ENCODE measurements at regions not wholly inside any gene's neighbourhood (a gene's known extent, or its start where the extent isn't known, plus 50 kb on each side); places are given as distances from the start of the nearest gene placed in this dataset.
"Not testable (repeated sequence)": the region's sequence is repeated elsewhere in the genome, so short reads cannot be mapped to it uniquely, and the experiment has no call there.

DNA sequence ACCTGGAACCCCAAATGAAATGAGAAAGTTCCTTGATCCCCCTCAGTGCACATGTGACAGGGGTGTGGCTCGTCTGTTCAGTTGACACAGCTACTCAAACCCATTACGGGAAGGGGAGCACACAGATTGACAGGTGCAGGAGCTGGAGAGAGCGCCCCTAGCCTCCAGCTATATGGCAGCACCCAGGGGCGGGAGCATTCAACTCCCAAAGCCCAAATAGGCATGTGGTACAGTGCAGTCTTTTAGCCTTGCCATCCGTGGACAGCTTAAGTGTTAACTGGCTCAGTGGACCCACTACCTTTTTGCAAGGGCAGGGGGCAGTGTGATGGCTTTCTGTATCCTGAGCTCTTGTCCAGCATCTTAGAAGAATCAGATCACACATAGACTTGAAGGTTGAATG, 1374.2 kb upstream of the ALCAM start:
- POLR2A ChIA-PET = no interaction called here
- Mint-ChIP-seq H3K4me1 (no peaks in the 10 kb centered on the region), H3K9me3 (no peaks in the 10 kb centered on the region), H3K27ac (no peak overlapping the region), H3K4me3 (no peak overlapping the region), H3K36me3 (ENCODE audit: low read depth) (no peaks in the 10 kb centered on the region), H3K27me3 (no peaks in the 10 kb centered on the region)
- CTCF ChIA-PET = no interaction called here
- no peak for DNase-seq

DNA sequence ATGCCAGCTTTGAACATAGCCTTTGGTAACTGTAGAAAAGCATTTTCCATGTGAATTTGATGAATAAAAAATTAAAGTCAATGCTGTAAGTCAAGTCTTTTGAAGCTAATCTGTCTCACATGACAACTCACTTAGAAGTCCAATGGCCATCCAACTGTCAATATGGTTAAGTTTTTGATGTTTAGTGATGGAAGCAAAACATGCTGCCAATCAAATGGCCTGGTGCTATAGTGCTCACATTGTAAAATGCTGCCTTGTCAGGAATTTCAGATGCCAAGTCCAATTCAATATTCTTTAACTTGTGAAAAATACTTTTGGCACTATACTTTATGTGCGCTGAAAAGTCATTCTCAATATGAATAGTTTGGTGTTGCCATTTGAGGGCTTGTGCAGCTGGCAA, 1361.8 kb upstream of the ALCAM start:
- POLR2A ChIA-PET = no interaction called here
- Mint-ChIP-seq H3K4me1 (no peaks in the 10 kb centered on the region), H3K9me3 (no peaks in the 10 kb centered on the region), H3K36me3 (ENCODE audit: low read depth) (no peaks in the 10 kb centered on the region), H3K27ac (no peak overlapping the region), H3K27me3 (no peaks in the 10 kb centered on the region), H3K4me3 (no peak overlapping the region)
- CTCF ChIA-PET = no interaction called here
- no peak for DNase-seq

DNA sequence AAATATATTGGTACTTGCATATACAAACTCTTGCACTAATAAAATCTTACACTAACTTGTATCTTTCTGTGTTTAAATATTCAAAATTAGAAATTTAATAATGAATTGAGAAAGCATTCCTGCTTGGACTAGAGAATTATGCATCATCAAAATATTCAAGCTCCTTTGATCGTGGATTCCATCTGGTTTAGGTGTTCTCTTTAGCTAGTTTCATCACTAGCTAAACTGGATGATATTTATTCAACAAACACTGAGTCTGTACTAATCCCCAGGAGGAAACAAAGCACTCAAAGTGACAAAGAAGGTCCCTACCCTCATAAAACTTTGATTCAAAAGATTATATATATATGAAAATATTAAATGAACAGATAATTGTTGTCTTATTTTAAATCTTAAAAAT, 1360.9 kb upstream of the ALCAM start:
- Mint-ChIP-seq H3K27ac (no peak overlapping the region), H3K36me3 (ENCODE audit: low read depth) (no peaks in the 10 kb centered on the region), H3K27me3 (no peaks in the 10 kb centered on the region), H3K9me3 (no peaks in the 10 kb centered on the region), H3K4me3 (no peak overlapping the region), H3K4me1 (no peaks in the 10 kb centered on the region)
- no peak for DNase-seq
- POLR2A ChIA-PET = no interaction called here
- CTCF ChIA-PET = no interaction called here

- Mint-ChIP-seq H3K4me3 (no peak overlapping the region), H3K27me3 (no peaks in the 10 kb centered on the region), H3K27ac (no peak overlapping the region), H3K9me3 (peaks cover 12% of the 10 kb centered on the region), H3K4me1 (no peaks in the 10 kb centered on the region), H3K36me3 (ENCODE audit: low read depth) (no peaks in the 10 kb centered on the region)
- no peak for DNase-seq
- ChIA-PET POLR2A (no interaction called here), CTCF (no interaction called here)
Measured at GRCh38 chr3:104018541-104018940, 1348.2 kb upstream of the ALCAM start.

- DNase-seq = no peak
- no peak overlapping the region for H3K27ac Mint-ChIP-seq
- no peaks in the 10 kb centered on the region for H3K4me1 Mint-ChIP-seq
- H3K9me3 Mint-ChIP-seq = peaks cover 2% of the 10 kb centered on the region
- H3K36me3 Mint-ChIP-seq (ENCODE audit: low read depth) = no peaks in the 10 kb centered on the region
- no peak overlapping the region for H3K4me3 Mint-ChIP-seq
- no peaks in the 10 kb centered on the region for H3K27me3 Mint-ChIP-seq
- POLR2A ChIA-PET = no interaction called here
- CTCF ChIA-PET = no interaction called here
Measured at GRCh38 chr3:104031598-104031997, 1335.1 kb upstream of the ALCAM start.

DNA sequence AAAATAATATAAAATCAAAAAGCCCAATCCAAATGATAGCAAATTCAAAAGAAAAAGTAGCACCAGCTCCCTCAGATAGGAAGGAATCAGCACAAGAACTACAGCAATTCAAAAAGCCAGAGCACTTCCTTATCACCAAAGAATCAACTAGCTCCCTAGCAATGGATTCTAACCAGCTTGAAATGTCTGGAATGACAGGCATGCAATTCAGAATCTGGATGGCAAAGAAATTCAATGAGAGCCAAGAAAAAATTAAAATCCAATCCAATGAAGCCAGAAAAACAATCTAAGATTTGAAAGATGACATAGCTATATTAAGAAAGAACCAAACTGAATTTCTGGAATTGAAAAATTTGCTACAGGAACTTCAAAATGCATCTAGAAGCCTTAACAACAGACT, 1334.4 kb upstream of the ALCAM start:
- H3K27me3 Mint-ChIP-seq = no peaks in the 10 kb centered on the region
- H3K27ac Mint-ChIP-seq = no peak overlapping the region
- H3K4me1 Mint-ChIP-seq = no peaks in the 10 kb centered on the region
- ChIA-PET CTCF (no interaction called here), POLR2A (no interaction called here)
- no peaks in the 10 kb centered on the region for H3K36me3 Mint-ChIP-seq (ENCODE audit: low read depth)
- H3K9me3 Mint-ChIP-seq = peaks cover 2% of the 10 kb centered on the region
- no peak for DNase-seq
- no peak overlapping the region for H3K4me3 Mint-ChIP-seq

DNA sequence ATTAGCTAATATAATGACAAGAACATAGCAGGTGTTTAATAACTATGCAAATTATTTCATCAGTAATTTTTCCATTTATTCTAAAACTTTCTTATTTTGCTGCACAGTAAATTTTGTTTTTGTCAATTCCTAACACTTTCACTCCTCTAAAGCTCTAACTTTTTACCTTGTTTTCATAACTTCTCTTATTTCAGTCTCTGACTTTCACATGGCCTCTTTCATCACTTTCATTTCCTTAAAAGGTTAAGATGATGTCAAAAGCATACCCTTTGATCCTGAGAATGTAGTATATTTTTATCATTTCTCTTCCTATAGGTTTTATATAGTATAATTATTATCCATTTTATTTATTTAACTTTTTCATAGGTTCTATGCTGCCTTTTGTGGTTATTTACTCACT, 1325.8 kb upstream of the ALCAM start:
- no peaks in the 10 kb centered on the region for H3K4me1 Mint-ChIP-seq
- H3K27me3 Mint-ChIP-seq = no peaks in the 10 kb centered on the region
- no peak for DNase-seq
- no peak overlapping the region for H3K27ac Mint-ChIP-seq
- ChIA-PET CTCF (no interaction called here), POLR2A (no interaction called here)
- no peak overlapping the region for H3K4me3 Mint-ChIP-seq
- H3K36me3 Mint-ChIP-seq (ENCODE audit: low read depth) = no peaks in the 10 kb centered on the region
- H3K9me3 Mint-ChIP-seq = peaks cover 3% of the 10 kb centered on the region

DNA sequence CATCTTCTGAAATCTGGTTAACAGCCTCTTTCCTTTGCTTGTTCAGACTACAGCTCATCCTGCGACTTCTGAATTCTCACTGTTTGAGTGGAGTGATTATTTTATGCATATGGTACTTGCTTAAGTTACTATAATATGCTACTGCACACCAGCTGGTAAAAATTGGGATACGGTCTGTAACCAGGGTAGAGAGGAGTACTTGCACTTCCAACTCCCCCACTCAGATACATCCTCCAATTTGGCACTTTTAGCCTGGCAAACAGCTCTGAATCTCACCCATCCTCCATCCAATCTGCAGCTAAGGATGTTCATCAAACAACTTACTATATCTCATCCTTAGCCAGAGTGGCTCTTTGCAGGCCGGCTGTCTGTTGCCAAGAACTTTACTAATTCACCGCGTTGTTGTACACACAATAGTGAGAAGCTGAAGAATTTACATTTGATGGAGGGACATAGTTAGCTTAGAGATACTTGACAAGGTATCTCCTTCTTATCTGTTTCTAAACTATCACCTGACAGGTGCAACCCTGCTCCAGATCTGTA, 1323.6 kb upstream of the ALCAM start:
- H3K4me3 Mint-ChIP-seq; H3K36me3 Mint-ChIP-seq (ENCODE audit: low read depth); DNase-seq; H3K9me3 Mint-ChIP-seq; POLR2A ChIA-PET; H3K27ac Mint-ChIP-seq; H3K4me1 Mint-ChIP-seq; H3K27me3 Mint-ChIP-seq; CTCF ChIA-PET: not testable (repeated sequence)

DNA sequence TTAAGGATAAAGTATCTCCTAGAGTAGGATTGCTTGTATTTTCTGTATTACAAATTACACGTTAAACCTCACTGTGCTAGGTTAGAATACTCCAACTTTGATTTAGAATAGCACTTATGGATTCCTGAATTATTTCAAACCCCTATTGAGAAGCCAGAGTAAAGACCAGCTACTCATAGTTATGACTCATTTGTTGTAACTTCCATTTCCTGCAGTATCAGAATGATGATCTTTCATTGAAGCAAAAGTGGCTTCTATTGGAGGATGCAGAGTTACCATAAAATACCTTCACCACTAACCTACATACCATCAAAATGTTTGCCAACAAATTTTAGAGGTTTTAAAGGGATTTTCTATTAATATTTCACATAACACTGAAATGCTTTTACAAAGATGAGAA, 1322.7 kb upstream of the ALCAM start:
- no peaks in the 10 kb centered on the region for H3K4me1 Mint-ChIP-seq
- ChIA-PET CTCF (no interaction called here), POLR2A (no interaction called here)
- H3K9me3 Mint-ChIP-seq = peaks cover 2% of the 10 kb centered on the region
- no peaks in the 10 kb centered on the region for H3K27me3 Mint-ChIP-seq
- H3K4me3 Mint-ChIP-seq = no peak overlapping the region
- DNase-seq = no peak
- H3K27ac Mint-ChIP-seq = no peak overlapping the region
- no peaks in the 10 kb centered on the region for H3K36me3 Mint-ChIP-seq (ENCODE audit: low read depth)

- no peaks in the 10 kb centered on the region for H3K27me3 Mint-ChIP-seq
- no peak overlapping the region for H3K27ac Mint-ChIP-seq
- ChIA-PET POLR2A (no interaction called here), CTCF (no interaction called here)
- H3K9me3 Mint-ChIP-seq = peaks cover 3% of the 10 kb centered on the region
- H3K4me1 Mint-ChIP-seq = no peaks in the 10 kb centered on the region
- no peaks in the 10 kb centered on the region for H3K36me3 Mint-ChIP-seq (ENCODE audit: low read depth)
- no peak for DNase-seq
- no peak overlapping the region for H3K4me3 Mint-ChIP-seq
Measured at GRCh38 chr3:104066658-104067057, 1300.1 kb upstream of the ALCAM start.

- Mint-ChIP-seq H3K9me3 (peaks cover 4% of the 10 kb centered on the region), H3K4me3 (no peak overlapping the region), H3K27ac (no peak overlapping the region), H3K36me3 (ENCODE audit: low read depth) (no peaks in the 10 kb centered on the region), H3K4me1 (no peaks in the 10 kb centered on the region), H3K27me3 (no peaks in the 10 kb centered on the region)
- POLR2A ChIA-PET = no interaction called here
- CTCF ChIA-PET = no interaction called here
- DNase-seq = no peak
Measured at GRCh38 chr3:104069114-104069513, 1297.6 kb upstream of the ALCAM start.

GRCh38 chr3:104070906-104071305, 1295.8 kb upstream of the ALCAM start:
- no peak overlapping the region for H3K4me3 Mint-ChIP-seq
- no peaks in the 10 kb centered on the region for H3K4me1 Mint-ChIP-seq
- H3K36me3 Mint-ChIP-seq (ENCODE audit: low read depth) = no peaks in the 10 kb centered on the region
- no peak for DNase-seq
- peaks cover 4% of the 10 kb centered on the region for H3K9me3 Mint-ChIP-seq
- POLR2A ChIA-PET = no interaction called here
- CTCF ChIA-PET = no interaction called here
- no peak overlapping the region for H3K27ac Mint-ChIP-seq
- no peaks in the 10 kb centered on the region for H3K27me3 Mint-ChIP-seq

- Mint-ChIP-seq H3K4me1 (no peaks in the 10 kb centered on the region), H3K27ac (no peak overlapping the region), H3K9me3 (peaks cover 2% of the 10 kb centered on the region), H3K4me3 (no peak overlapping the region), H3K36me3 (ENCODE audit: low read depth) (no peaks in the 10 kb centered on the region), H3K27me3 (no peaks in the 10 kb centered on the region)
- no peak for DNase-seq
- CTCF ChIA-PET = interaction anchor here (1.1 kb wide), 1 partner anchor 9 kb away, joined by 3 read pairs; no protein-coding TSS in a partner anchor
- POLR2A ChIA-PET = no interaction called here
Measured at GRCh38 chr3:104080088-104080626, 1286.6 kb upstream of the ALCAM start.

- ChIA-PET CTCF (interaction anchor here (0.6 to 1.4 kb wide), 2 partner anchors 9 to 21 kb away, joined by 3 to 4 read pairs; no protein-coding TSS in a partner anchor), POLR2A (no interaction called here)
- Mint-ChIP-seq H3K4me3 (no peak overlapping the region), H3K36me3 (ENCODE audit: low read depth) (no peaks in the 10 kb centered on the region), H3K27ac (no peak overlapping the region), H3K9me3 (peaks cover 7% of the 10 kb centered on the region), H3K4me1 (no peaks in the 10 kb centered on the region), H3K27me3 (no peaks in the 10 kb centered on the region)
- no peak for DNase-seq
Measured at GRCh38 chr3:104088738-104089137, 1278.0 kb upstream of the ALCAM start.

Measured in activated CD4-positive, alpha-beta T cell treated with anti-CD3 and anti-CD28 coated beads, Interleukin-2, amount 10 ng/mL, durations not matched to agents 7 days and 5 days (primary cell).